PC-9 (cell line): ENCODE measurements at regions not wholly inside any gene's neighbourhood (a gene's known extent, or its start where the extent isn't known, plus 50 kb on each side); places are given as distances from the start of the nearest gene placed in this dataset.

Experiments
- BruUV-seq: library from RNA; stranded (reverse); fragments of 400-500 nt; replicated peaks from 2 replicates; lab custom pipeline; 2021; lab: Mats Ljungman, UMichigan
- CTCF ChIA-PET: fragments of 300-600 bp; sonication (Branson Sonifier 250); formaldehyde crosslinking; loops from one replicate; lab custom pipeline; 2022; ENCODE audit warnings: antibody characterized with exemption; lab: Charles Lee
- POLR2A ChIA-PET: fragments of 300-600 bp; sonication (Branson Sonifier 250); formaldehyde crosslinking; loops from one replicate; lab custom pipeline; 2022; ENCODE audit warnings: antibody characterized with exemption; ENCODE audit not compliant: unreplicated experiment; lab: Charles Lee
- DNase-seq, 2 experiments: peaks; one replicate each; pipeline versions ENCODE4 v3.0.0 to v3.0.0-alpha.2; 2015 to 2022; ENCODE audit warnings: mixed read lengths in 1 of 2
- H2AFZ ChIP-seq: fragments of 200-600 bp; sonication (generic); 2 replicates; pipeline ENCODE4 v1.8.1; 2017; ENCODE audit warnings: antibody characterized with exemption
- H3F3A ChIP-seq: fragments of 200-600 bp; sonication (generic); 2 replicates; pipeline ENCODE4 v1.8.1; 2017; ENCODE audit warnings: antibody characterized with exemption, mild to moderate bottlenecking, low read depth; ENCODE audit not compliant: insufficient read depth
- H3K27ac ChIP-seq: fragments of 200-600 bp; sonication (generic); 2 replicates; pipeline ENCODE4 v1.6.1; 2016; ENCODE audit warnings: mixed run types
- H3K27me3 ChIP-seq: fragments of 200-600 bp; sonication (generic); 2 replicates; pipeline ENCODE4 v1.6.1; 2016; ENCODE audit warnings: low read depth, mixed run types; ENCODE audit not compliant: insufficient read depth
- H3K36me3 ChIP-seq: fragments of 200-600 bp; sonication (generic); 2 replicates; pipeline ENCODE4 v1.6.1; 2016; ENCODE audit warnings: low read depth, mixed run types
- H3K4me1 ChIP-seq: fragments of 200-600 bp; sonication (generic); replicated peaks from 2 replicates; pipeline ENCODE4 v1.6.1; 2016; ENCODE audit warnings: mixed run types; ENCODE audit not compliant: insufficient read depth
- H3K4me2 ChIP-seq: fragments of 200-600 bp; sonication (generic); 2 replicates; pipeline ENCODE4 v1.6.1; 2017; ENCODE audit warnings: mixed run types
- H3K4me3 ChIP-seq: fragments of 200-600 bp; sonication (generic); 2 replicates; pipeline ENCODE4 v1.6.1; 2016; ENCODE audit warnings: mixed run types
- H3K79me2 ChIP-seq: fragments of 200-600 bp; sonication (generic); 2 replicates; pipeline ENCODE4 v1.6.1; 2017; ENCODE audit warnings: low read depth, mixed run types
- H3K9me2 ChIP-seq: fragments of 200-600 bp; sonication (generic); 2 replicates; pipeline ENCODE4 v1.8.1; 2017; ENCODE audit warnings: mild to moderate bottlenecking; ENCODE audit not compliant: insufficient read depth
- H3K9me3 ChIP-seq: fragments of 200-600 bp; sonication (generic); 2 replicates; pipeline ENCODE4 v1.8.1; 2016; ENCODE audit warnings: low read depth; ENCODE audit not compliant: insufficient read depth
- H4K20me1 ChIP-seq: fragments of 200-600 bp; sonication (generic); 2 replicates; pipeline ENCODE4 v1.8.1; 2017; ENCODE audit not compliant: insufficient read depth
- CTCF ChIP-seq: fragments of 200-600 bp; sonication (generic); conservative IDR thresholded peaks from 2 replicates; pipeline ENCODE4 v1.6.1; 2017; ENCODE audit warnings: mixed run types, antibody characterized with exemption, mild to moderate bottlenecking, moderate library complexity
- EZH2 ChIP-seq: fragments of 200-600 bp; sonication (generic); IDR thresholded peaks from 2 replicates; pipeline ENCODE4 v1.8.0; 2017; ENCODE audit warnings: antibody characterized with exemption, low read depth
- intact Hi-C: fragments of 100-400 bp; cut with micrococcal nuclease; formaldehyde crosslinking; loops from one replicate; pipeline ENCODE4 v1.10.0; 2022; ENCODE audit not compliant: unreplicated experiment

- BruUV-seq, result no TSS peak
- no peak for TF ChIP-seq CTCF
- TF ChIP-seq EZH2, result no peak
- H3K4me3 ChIP-seq, result no peak overlapping the region
- peaks cover 22% of the 10 kb centered on the region for H3K4me1 ChIP-seq
- POLR2A ChIA-PET, result no interaction called here
- no peak overlapping the region for H2AFZ ChIP-seq
- no peaks in the 10 kb centered on the region for H3K9me3 ChIP-seq
- no peaks in the 10 kb centered on the region for H3K79me2 ChIP-seq
- peaks cover 23% of the 10 kb centered on the region for H3F3A ChIP-seq
- no peak overlapping the region for H3K27ac ChIP-seq
- H3K36me3 ChIP-seq, result no peaks in the 10 kb centered on the region
- H3K4me2 ChIP-seq, result no peak overlapping the region
- DNase-seq, result no peak
- H3K9me2 ChIP-seq, result no peaks in the 10 kb centered on the region
- intact Hi-C loops, result loop anchor here (5.0 kb wide), 1 partner anchor 152 kb away; no protein-coding TSS in a partner anchor
- no peaks in the 10 kb centered on the region for H3K27me3 ChIP-seq
- H4K20me1 ChIP-seq, result no peaks in the 10 kb centered on the region
- CTCF ChIA-PET, result no interaction called here
Observed at GRCh38 chr1:234774971-234775370, 165.0 kb upstream of the IRF2BP2 start.

GRCh38 chr1:234773936-234774677 lies 164.1 kb upstream of the IRF2BP2 start:
- Histone ChIP-seq H2AFZ (no peak overlapping the region), H3K36me3 (no peaks in the 10 kb centered on the region), H3K4me3 (no peak overlapping the region), H4K20me1 (no peaks in the 10 kb centered on the region), H3K9me2 (no peaks in the 10 kb centered on the region), H3K79me2 (no peaks in the 10 kb centered on the region), H3F3A (peaks cover 23% of the 10 kb centered on the region), H3K4me1 (peaks cover 22% of the 10 kb centered on the region), H3K9me3 (no peaks in the 10 kb centered on the region), H3K27ac (no peak overlapping the region), H3K27me3 (no peaks in the 10 kb centered on the region), H3K4me2 (no peak overlapping the region)
- no TSS peak for BruUV-seq
- CTCF ChIA-PET, result no interaction called here
- POLR2A ChIA-PET, result no interaction called here
- DNase-seq, result no peak
- intact Hi-C loops, result loop anchor here (2.0 to 5.0 kb wide), 3 partner anchors 153 to 305 kb away; no protein-coding TSS in a partner anchor
- TF ChIP-seq CTCF (no peak), EZH2 (no peak)

GRCh38 chr1:234772345-234773147 lies 162.6 kb upstream of the IRF2BP2 start:
- POLR2A ChIA-PET, result interaction anchor here (0.6 to 1.0 kb wide), 6 partner anchors 49 to 1405 kb away, joined by 3 to 26 read pairs (median 18); no protein-coding TSS in a partner anchor

More at GRCh38 chr1:234772345-234773147, 162.6 kb upstream of the IRF2BP2 start:
- no peak for TF ChIP-seq CTCF
- TF ChIP-seq EZH2, result no peak
- H3K9me3 ChIP-seq, result no peaks in the 10 kb centered on the region
- peaks cover 22% of the 10 kb centered on the region for H3K4me1 ChIP-seq
- no TSS peak for BruUV-seq
- no peaks in the 10 kb centered on the region for H3K27me3 ChIP-seq
- no peaks in the 10 kb centered on the region for H4K20me1 ChIP-seq
- peak overlapping the region; percentile 75 for H3K4me2 ChIP-seq
- H3K79me2 ChIP-seq, result no peaks in the 10 kb centered on the region
- no peak overlapping the region for H2AFZ ChIP-seq
- DNase-seq, result peak; percentile 95 to 99
- H3K27ac ChIP-seq, result peak overlapping the region; percentile 95
- H3K36me3 ChIP-seq, result no peaks in the 10 kb centered on the region
- H3F3A ChIP-seq, result peaks cover 23% of the 10 kb centered on the region
- H3K4me3 ChIP-seq, result peak overlapping the region; percentile 35; the same call in 1 of the 2 replicates
- intact Hi-C loops, result loop anchor here (1.0 to 5.0 kb wide), 17 partner anchors 26 to 311 kb away; no protein-coding TSS in a partner anchor
- CTCF ChIA-PET, result interaction anchor here (0.6 to 0.7 kb wide), 2 partner anchors 48 to 116 kb away, joined by 4 to 8 read pairs; no protein-coding TSS in a partner anchor
- no peaks in the 10 kb centered on the region for H3K9me2 ChIP-seq
